GM19438 (cell line): ENCODE measurements at regions not wholly inside any gene's neighbourhood (a gene's known extent, or its start where the extent isn't known, plus 50 kb on each side); places are given as distances from the start of the nearest gene placed in this dataset.
"Not testable (repeated sequence)": the region's sequence is repeated elsewhere in the genome, so short reads cannot be mapped to it uniquely, and the experiment has no call there.

Source experiments
- ATAC-seq: cut with Tn5 transposase; IDR thresholded peaks from one replicate; pipeline ENCODE4 v1.9.1; 2021; ENCODE audit warnings: low read depth; ENCODE audit not compliant: unreplicated experiment

GRCh38 chr13:39931505-39931904 lies 276.0 kb downstream of the COG6 start:
- ATAC-seq = no peak

DNA sequence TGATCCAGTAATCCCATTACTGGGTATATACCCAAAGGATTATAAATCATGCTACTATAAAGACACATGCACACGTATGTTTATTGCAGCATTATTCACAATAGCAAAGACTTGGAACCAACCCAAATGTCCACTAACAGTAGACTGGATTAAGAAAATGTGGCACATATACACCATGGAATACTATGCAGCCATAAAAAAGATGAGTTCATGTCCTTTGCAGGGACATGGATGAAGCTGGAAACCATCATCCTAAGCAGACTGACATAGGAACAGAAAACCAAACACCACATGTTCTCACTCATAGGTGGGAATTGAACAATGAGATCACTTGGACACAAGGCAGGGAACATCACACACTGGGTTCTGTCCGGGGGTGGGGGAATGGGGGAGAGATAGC lies 277.1 kb downstream of the COG6 start:
- ATAC-seq = not testable (repeated sequence)

DNA sequence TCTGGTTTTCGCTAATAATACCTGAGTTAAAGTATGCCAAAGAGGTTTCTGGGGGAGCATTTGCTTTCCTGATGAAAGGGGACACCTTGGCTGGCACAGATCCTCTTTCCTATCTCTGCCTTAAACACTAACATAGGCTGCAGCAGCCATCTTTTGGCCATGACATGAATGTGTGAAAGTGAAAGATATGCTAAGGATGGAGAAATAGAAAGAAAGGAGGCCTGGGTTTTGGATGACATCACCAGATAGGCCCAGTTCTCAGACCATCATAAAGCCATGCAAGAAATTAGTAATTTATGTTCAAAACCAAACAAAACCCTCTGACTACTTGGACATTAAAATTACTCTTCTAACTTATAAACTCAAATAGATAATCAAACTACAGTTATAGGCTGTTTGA lies 279.7 kb downstream of the COG6 start:
- no peak for ATAC-seq

- ATAC-seq = no peak
These were observed 283.1 kb downstream of the COG6 start for GRCh38 chr13:39938596-39938995.

GRCh38 chr13:39941236-39941635 lies 285.8 kb downstream of the COG6 start:
- ATAC-seq = no peak

DNA sequence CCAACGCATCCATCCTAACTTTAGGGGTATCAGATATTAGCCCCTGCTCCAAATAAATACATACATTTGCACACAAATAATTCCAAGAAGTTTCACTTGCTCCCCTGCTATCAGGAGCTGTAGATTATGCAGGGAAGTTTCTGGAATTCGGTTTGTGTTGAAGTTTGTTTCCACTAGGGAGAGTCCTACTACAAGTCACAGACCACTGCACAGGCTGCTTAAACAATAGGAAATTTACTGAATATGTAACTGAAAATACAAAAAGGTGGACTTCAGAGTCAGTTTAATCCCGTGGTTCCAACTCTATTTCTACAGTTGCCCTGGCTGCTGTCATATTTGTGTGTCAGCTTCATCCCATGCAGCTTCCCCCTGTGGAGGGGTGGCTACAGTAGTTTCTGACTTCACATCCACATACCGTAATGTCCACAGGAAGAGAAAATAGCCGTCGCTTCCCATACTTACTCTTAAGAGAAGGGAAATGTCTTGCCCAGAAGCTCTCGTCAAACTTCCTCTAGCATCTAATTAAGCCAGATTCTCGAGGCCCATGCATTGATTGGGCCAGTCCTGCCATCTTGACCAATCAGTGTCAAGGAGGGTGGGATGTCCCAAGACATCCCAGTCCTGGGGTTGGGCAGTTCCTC lies 286.6 kb downstream of the COG6 start:
- no peak for ATAC-seq

DNA sequence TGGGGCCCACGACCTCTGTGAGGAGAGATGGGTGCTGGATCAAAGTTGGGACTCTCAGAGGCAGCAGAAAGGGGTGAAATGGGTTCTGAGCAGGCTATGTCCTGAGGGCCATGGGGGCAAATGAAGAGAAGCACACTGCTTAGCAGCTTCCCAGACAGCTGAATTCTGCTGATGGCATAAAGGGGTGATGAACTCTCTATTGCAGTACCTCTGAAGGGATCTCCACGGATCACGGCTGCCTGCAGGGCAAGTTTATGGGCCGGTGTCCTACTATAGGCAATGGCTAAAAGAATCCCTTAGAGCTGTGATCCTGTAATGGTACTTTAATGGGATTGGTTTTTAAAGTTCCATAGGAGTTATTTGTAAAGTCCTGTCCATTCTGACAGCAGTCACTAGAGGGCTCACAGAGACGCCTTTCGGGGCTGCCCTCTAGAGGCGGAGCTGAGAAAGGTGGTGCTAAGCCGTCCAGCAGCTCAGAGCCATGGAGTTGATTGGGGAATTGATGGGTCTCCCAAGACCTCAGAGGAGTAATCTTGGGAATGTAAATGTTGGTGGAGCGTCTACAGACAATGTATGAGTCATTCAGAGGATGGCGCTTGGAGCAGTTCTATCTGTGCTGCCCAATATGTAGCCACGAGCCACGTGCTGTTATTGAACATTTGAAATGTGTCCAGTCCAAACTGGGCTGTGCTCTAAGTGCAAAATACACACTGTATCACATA lies 287.3 kb downstream of the COG6 start:
- ATAC-seq = peak; percentile 92

- ATAC-seq = no peak
These were observed 288.2 kb downstream of the COG6 start for GRCh38 chr13:39943711-39944110.

DNA sequence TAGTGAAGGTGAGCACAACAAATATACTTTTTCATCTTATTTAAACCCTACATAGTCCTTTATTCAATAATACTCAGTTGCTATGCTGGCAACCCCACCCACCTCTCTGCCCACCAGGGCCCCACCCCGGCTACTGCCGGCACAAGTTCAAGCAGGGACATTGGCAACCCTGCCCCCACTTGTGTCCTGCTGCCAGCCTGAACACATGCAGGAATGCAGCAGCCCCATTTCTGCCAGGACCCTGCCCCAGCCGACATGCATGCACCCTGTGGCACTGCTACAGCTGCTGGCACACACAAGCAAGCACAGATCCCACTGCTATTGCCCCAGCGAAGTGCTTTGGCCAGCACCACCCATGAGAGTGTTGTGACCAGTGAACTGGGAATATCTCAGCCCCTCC lies 289.8 kb downstream of the COG6 start:
- ATAC-seq = no peak

DNA sequence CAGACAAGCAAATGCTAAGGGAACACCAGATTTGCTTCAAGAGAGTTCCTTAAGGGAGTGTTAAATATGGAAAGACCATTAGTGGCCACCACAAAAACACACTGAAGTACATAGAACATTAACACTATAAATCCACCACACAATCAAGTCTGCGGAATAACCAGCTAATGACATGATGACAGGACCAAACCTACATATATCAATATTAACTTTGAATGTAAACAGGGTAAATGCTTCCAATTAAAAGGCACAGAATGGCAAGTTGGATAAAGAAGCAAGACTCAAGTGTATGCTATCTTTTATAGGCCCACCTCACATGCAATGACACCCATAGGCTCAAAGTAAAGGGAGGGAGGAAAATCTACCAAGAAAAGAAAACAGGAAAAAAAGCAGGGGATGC lies 291.3 kb downstream of the COG6 start:
- no peak for ATAC-seq

DNA sequence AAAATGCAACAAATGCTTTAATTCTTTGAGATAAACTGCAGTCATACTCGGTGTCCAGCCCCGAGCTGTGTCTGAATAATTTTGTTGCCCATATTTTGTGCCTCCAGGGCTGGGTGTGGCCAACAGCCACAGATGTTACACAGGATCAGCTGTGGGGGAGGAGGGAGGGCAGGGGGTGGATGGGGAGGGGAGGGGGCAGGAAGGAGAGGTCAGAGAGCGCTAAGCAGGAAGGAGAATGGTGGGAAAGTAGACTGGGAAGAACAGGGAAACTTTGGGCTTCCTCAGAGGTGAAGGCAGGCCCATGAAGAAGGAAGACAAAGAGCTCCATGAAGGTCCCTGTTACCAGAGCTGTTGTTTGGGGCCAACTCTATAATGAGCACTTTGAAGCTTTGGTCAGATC lies 295.8 kb downstream of the COG6 start:
- ATAC-seq = no peak

DNA sequence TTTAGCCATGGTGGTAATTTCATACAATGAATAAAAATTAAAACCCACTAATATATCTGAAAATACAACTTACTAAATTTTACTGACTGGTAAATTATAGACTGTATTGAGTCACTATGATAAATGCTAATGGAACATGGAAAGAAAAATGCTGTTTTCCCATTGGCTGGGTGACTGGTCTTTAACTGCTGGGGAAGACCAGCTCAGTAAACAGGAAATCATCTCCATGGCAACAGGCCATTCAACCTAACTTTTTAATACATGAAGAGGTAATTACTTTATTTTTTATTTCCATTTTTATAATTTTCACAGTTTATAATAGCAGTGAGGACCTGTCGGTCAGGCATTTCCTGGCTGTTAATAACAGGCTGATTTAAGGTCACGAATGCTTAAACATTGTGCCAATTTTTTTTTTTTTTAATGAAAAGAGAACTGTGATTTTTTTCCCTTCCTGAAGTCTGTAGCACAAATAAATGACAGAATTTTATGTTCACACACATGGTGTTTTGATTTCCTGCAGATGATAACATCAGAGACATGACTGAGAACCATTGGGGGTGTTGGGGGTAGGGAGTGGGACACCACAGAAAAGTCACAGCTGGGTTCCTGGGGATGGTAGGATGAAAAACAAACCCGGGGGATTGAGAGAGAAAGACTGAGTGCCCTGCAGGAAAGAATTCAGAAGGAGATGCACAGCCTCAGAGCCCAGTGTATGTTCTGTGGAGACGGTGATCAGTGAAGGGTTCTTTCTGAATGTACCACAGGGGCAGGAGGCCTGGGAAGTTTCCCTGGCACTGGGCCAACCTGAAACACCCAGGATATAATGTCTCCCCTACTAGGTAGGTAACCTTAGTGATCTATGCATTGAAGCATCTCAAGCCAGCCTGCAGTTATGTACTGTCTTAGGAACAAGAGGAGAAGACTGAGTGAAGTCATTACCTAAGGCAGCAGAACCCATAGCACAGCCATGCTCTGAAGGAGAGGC lies 297.1 kb downstream of the COG6 start:
- ATAC-seq = no peak

- ATAC-seq = no peak
These were observed 299.0 kb downstream of the COG6 start for GRCh38 chr13:39954476-39954875.

- no peak for ATAC-seq
These were observed 300.1 kb downstream of the COG6 start for GRCh38 chr13:39955560-39955959.

- no peak for ATAC-seq
These were observed 300.6 kb downstream of the COG6 start for GRCh38 chr13:39956036-39956435.

GRCh38 chr13:39957868-39958677 lies 302.6 kb downstream of the COG6 start:
- no peak for ATAC-seq

DNA sequence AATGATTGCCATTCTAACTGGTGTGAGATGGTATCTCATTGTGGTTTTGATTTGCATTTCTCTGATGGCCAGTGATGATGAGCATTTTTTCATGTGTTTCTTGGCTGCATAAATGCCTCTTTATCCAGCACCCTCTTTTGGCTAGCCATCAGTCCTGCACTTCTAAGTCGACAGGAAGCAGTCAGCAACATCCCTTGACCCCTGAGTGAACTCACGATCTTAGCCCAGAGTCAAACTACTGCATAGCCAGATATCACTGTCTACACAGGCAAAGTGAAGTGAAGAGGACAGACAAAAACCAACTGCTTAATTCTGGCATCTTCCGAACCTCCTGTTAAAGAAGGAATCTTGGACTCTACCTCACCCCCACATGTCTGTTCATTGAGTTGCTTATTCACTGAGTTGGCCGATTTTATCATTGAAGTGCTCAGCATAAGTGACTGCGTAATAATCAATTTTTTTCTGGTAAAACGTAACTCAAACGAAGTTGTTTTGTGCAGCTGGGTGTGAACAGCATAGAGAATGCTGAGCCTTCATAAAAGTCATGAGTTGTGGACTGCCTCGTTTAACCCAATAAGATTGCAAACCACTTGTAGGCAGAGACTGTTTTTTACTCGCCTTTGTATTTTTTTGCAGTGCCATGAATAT lies 304.2 kb downstream of the COG6 start:
- ATAC-seq = no peak

DNA sequence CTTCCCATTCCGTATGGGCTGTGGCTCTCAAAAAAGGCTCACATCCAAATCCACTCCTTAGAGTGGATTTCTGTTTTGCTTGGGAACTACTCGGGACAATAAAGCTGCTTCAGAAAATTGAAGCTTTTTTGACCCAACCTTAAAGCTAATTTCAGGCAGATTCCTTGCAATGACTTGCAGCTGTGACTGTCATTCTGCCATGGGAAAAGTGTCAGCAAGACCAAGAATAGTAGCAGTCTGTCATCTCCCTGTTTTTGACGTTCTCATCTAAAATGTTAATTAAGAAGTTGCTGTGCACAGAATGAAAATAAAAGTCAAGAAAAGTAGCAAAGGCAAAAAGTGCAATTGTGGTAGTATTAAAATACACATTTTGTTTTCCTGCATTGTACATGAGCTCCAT lies 304.7 kb downstream of the COG6 start:
- ATAC-seq = no peak

DNA sequence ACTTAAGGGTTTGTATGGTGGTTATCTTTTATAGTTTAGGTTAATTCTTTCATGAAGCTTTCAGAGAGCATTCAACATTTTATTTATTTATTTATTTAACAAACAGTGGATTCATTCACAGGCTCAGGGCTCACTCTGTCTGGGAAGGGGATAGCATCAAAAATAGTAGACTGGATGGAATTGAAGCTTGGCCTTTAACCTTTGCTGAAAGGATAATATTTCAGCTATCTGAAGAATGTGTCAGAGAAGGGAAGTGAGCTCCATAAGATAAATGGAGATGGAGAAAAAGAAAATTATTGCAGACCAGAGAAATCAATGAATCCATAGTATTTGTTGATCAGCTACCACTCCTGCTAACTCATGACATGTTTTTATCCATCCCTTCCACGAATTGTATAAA lies 305.6 kb downstream of the COG6 start:
- no peak for ATAC-seq

GRCh38 chr13:39963612-39964011 lies 308.1 kb downstream of the COG6 start:
- no peak for ATAC-seq
